Liver (tissue), 8 donors: ENCODE measurements at regions not wholly inside any gene's neighbourhood (a gene's known extent, or its start where the extent isn't known, plus 50 kb on each side); places are given as distances from the start of the nearest gene placed in this dataset.

Source experiments
- DNase-seq: peaks from one replicate; pipeline ENCODE4 v3.0.0-alpha.2; 2017; ENCODE audit warnings: low spot score
- H3K27ac ChIP-seq, 2 donors: one replicate each; pipeline ENCODE4 v1.7.0; 2013; ENCODE audit warnings: inconsistent platforms in 2 of 2, low read length in 2 of 2, control low read depth in 1 of 2, low read depth in 1 of 2, mild to moderate bottlenecking in 1 of 2
- H3K27me3 ChIP-seq, 4 donors: one replicate each; pipeline versions ENCODE4 v1.6.1 to v1.7.0; 2013; ENCODE audit warnings: low read length in 3 of 4, inconsistent platforms in 1 of 4, mild to moderate bottlenecking in 1 of 4, moderate library complexity in 1 of 4; ENCODE audit not compliant: control insufficient read depth in 4 of 4, insufficient read depth in 4 of 4
- H3K36me3 ChIP-seq, 4 donors: one replicate each; pipeline versions ENCODE4 v1.6.1 to v1.7.0; 2013; ENCODE audit warnings: low read length in 3 of 4, mild to moderate bottlenecking in 3 of 4, low read depth in 1 of 4, moderate library complexity in 1 of 4; ENCODE audit not compliant: control insufficient read depth in 4 of 4, insufficient read depth in 3 of 4
- H3K4me1 ChIP-seq, 4 donors: one replicate each; pipeline versions ENCODE4 v1.6.1 to v1.7.0; 2013; ENCODE audit warnings: low read length in 3 of 4, mild to moderate bottlenecking in 3 of 4, moderate library complexity in 1 of 4; ENCODE audit not compliant: control insufficient read depth in 4 of 4, insufficient read depth in 4 of 4
- H3K4me3 ChIP-seq, 3 donors: one replicate each; pipeline versions ENCODE4 v1.6.1 to v1.7.0; 2013; ENCODE audit warnings: low read length in 3 of 3, control low read depth in 1 of 3, low read depth in 1 of 3, mild to moderate bottlenecking in 1 of 3
- H3K9ac ChIP-seq, 2 donors: one replicate each; pipeline ENCODE4 v1.7.0; 2013; ENCODE audit warnings: low read length in 2 of 2, mild to moderate bottlenecking in 2 of 2, moderate library complexity in 2 of 2, control low read depth in 1 of 2, low read depth in 1 of 2
- H3K9me3 ChIP-seq, 4 donors: one replicate each; pipeline versions ENCODE4 v1.6.1 to v1.7.0; 2013; ENCODE audit warnings: low read length in 3 of 4; ENCODE audit not compliant: control insufficient read depth in 4 of 4
- ATF3 ChIP-seq: IDR thresholded peaks from 2 replicates; pipeline ENCODE4 v1.6.1; 2016; ENCODE audit warnings: antibody characterized with exemption
- EGR1 ChIP-seq, 2 donors: IDR thresholded peaks; 2 replicates each; pipeline ENCODE4 v1.6.1; 2016 to 2018; ENCODE audit warnings: antibody characterized with exemption in 2 of 2, low read depth in 2 of 2
- FOXA1 ChIP-seq: IDR thresholded peaks from 2 replicates; pipeline ENCODE4 v1.6.1; 2016; ENCODE audit warnings: antibody characterized with exemption
- FOXA2 ChIP-seq: IDR thresholded peaks from 2 replicates; pipeline ENCODE4 v1.6.1; 2016; ENCODE audit warnings: antibody characterized with exemption
- GABPA ChIP-seq, 2 donors: IDR thresholded peaks in 1 of 2; conservative IDR thresholded peaks in 1 of 2; 2 replicates each; pipeline ENCODE4 v1.6.1; 2016; ENCODE audit warnings: antibody characterized with exemption in 2 of 2, mild to moderate bottlenecking in 1 of 2, moderate library complexity in 1 of 2
- HNF4A ChIP-seq, 2 donors: conservative IDR thresholded peaks; 2 replicates each; pipeline ENCODE4 v1.6.1; 2016; ENCODE audit warnings: antibody characterized with exemption in 2 of 2, mild to moderate bottlenecking in 2 of 2
- HNF4G ChIP-seq: IDR thresholded peaks from 2 replicates; pipeline ENCODE4 v1.6.1; 2016; ENCODE audit warnings: antibody characterized with exemption
- JUND ChIP-seq, 2 donors: IDR thresholded peaks; 2 replicates each; pipeline ENCODE4 v1.6.1; 2016; ENCODE audit warnings: antibody characterized with exemption in 2 of 2
- NR2F2 ChIP-seq: IDR thresholded peaks from 2 replicates; pipeline ENCODE4 v1.6.1; 2016; ENCODE audit warnings: antibody characterized with exemption
- RAD21 ChIP-seq, 2 donors: IDR thresholded peaks; 2 replicates each; pipeline ENCODE4 v1.6.1; 2016; ENCODE audit warnings: antibody characterized with exemption in 2 of 2, mild to moderate bottlenecking in 2 of 2
- RXRA ChIP-seq, 2 donors: IDR thresholded peaks; 2 replicates each; pipeline ENCODE4 v1.6.1; 2017 to 2018; ENCODE audit warnings: antibody characterized with exemption in 2 of 2, mild to moderate bottlenecking in 1 of 2
- SP1 ChIP-seq: IDR thresholded peaks from 2 replicates; pipeline ENCODE4 v1.6.1; 2018; ENCODE audit warnings: antibody characterized with exemption, mild to moderate bottlenecking
- TAF1 ChIP-seq: conservative IDR thresholded peaks from 2 replicates; pipeline ENCODE4 v1.6.1; 2016; ENCODE audit warnings: antibody characterized with exemption, mild to moderate bottlenecking
- YY1 ChIP-seq: IDR thresholded peaks from 2 replicates; pipeline ENCODE4 v1.6.1; 2016; ENCODE audit warnings: antibody characterized with exemption, mild to moderate bottlenecking
- ZBTB33 ChIP-seq: IDR thresholded peaks from 2 replicates; pipeline ENCODE4 v1.6.1; 2016; ENCODE audit warnings: antibody characterized with exemption
- WGBS: extraction: QIAGEN DNeasy Blood & Tissue Kit; methylation state at CpG from one replicate; pipeline ENCODE4 v1.1.7; 2013; 5-methylcytosine and 5-hydroxymethylcytosine counted together
- TF ChIP-seq, protein P1 (sequence below): IDR thresholded peaks from 2 replicates; pipeline ENCODE4 v1.6.1; 2016; ENCODE audit warnings: antibody characterized with exemption, mild to moderate bottlenecking
- TF ChIP-seq, protein P2 (sequence below): IDR thresholded peaks from 2 replicates; pipeline ENCODE4 v1.6.1; 2016; ENCODE audit warnings: antibody characterized with exemption
- TF ChIP-seq, protein P3 (sequence below): fragments of 150-350 bp; IDR thresholded peaks from 2 replicates; pipeline ENCODE4 v1.5.1; 2017; ENCODE audit warnings: improper control_type of control experiment, low read depth, low read length; ENCODE audit not compliant: missing input control
- donor health status: healthy.
- donor health status: healthy.
- donor health status: healthy.
- donor health status: healthy.
- donor health status: healthy.

- Histone ChIP-seq H3K27ac (no peak overlapping the region), H3K9me3 (no peaks in the 10 kb centered on the region), H3K27me3 (peaks cover 0 to 3% (median 0%) of the 10 kb centered on the region in 4 donors), H3K9ac (no peak overlapping the region), H3K4me1 (peaks cover 0 to 6% (median 0%) of the 10 kb centered on the region in 4 donors), H3K4me3 (no peak overlapping the region), H3K36me3 (no peaks in the 10 kb centered on the region)
- DNase-seq = no peak
- WGBS = 85% methylated on average over 8 of the region's 8 CpGs
- TF ChIP-seq FOXA2 = no peak
- TF ChIP-seq, protein P1, sequence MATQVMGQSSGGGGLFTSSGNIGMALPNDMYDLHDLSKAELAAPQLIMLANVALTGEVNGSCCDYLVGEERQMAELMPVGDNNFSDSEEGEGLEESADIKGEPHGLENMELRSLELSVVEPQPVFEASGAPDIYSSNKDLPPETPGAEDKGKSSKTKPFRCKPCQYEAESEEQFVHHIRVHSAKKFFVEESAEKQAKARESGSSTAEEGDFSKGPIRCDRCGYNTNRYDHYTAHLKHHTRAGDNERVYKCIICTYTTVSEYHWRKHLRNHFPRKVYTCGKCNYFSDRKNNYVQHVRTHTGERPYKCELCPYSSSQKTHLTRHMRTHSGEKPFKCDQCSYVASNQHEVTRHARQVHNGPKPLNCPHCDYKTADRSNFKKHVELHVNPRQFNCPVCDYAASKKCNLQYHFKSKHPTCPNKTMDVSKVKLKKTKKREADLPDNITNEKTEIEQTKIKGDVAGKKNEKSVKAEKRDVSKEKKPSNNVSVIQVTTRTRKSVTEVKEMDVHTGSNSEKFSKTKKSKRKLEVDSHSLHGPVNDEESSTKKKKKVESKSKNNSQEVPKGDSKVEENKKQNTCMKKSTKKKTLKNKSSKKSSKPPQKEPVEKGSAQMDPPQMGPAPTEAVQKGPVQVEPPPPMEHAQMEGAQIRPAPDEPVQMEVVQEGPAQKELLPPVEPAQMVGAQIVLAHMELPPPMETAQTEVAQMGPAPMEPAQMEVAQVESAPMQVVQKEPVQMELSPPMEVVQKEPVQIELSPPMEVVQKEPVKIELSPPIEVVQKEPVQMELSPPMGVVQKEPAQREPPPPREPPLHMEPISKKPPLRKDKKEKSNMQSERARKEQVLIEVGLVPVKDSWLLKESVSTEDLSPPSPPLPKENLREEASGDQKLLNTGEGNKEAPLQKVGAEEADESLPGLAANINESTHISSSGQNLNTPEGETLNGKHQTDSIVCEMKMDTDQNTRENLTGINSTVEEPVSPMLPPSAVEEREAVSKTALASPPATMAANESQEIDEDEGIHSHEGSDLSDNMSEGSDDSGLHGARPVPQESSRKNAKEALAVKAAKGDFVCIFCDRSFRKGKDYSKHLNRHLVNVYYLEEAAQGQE = no peak
- TF ChIP-seq FOXA1 = no peak
- TF ChIP-seq YY1 = no peak
- TF ChIP-seq NR2F2 = no peak
- TF ChIP-seq HNF4G = no peak
- TF ChIP-seq, protein P2, sequence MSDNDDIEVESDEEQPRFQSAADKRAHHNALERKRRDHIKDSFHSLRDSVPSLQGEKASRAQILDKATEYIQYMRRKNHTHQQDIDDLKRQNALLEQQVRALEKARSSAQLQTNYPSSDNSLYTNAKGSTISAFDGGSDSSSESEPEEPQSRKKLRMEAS = no peak
- no peak for TF ChIP-seq HNF4A (conservative IDR thresholded peaks at IDR 0.05)
- TF ChIP-seq GABPA (IDR thresholded peaks at IDR 0.05 in 1 of 2, conservative IDR thresholded peaks at IDR 0.05 in 1 of 2) = no peak
- TF ChIP-seq JUND (IDR thresholded peaks at IDR 0.05) = no peak
- TF ChIP-seq ATF3 = no peak
Observed at GRCh38 chr15:59948924-59949613, 55.0 kb upstream of the FOXB1 start.

GRCh38 chr15:59946084-59946483 lies 58.0 kb upstream of the FOXB1 start:
- DNase-seq = no peak
- H3K9ac ChIP-seq = no peak overlapping the region
- H3K4me3 ChIP-seq = no peak overlapping the region
- WGBS = 56% methylated on average over 3 of the region's 3 CpGs
- no peaks in the 10 kb centered on the region for H3K36me3 ChIP-seq
- TF ChIP-seq ATF3 = no peak
- TF ChIP-seq JUND (IDR thresholded peaks at IDR 0.05) = no peak
- TF ChIP-seq RAD21 (IDR thresholded peaks at IDR 0.05) = no peak
- TF ChIP-seq SP1 = no peak
- TF ChIP-seq RXRA (IDR thresholded peaks at IDR 0.05) = no peak
- TF ChIP-seq, protein P3, sequence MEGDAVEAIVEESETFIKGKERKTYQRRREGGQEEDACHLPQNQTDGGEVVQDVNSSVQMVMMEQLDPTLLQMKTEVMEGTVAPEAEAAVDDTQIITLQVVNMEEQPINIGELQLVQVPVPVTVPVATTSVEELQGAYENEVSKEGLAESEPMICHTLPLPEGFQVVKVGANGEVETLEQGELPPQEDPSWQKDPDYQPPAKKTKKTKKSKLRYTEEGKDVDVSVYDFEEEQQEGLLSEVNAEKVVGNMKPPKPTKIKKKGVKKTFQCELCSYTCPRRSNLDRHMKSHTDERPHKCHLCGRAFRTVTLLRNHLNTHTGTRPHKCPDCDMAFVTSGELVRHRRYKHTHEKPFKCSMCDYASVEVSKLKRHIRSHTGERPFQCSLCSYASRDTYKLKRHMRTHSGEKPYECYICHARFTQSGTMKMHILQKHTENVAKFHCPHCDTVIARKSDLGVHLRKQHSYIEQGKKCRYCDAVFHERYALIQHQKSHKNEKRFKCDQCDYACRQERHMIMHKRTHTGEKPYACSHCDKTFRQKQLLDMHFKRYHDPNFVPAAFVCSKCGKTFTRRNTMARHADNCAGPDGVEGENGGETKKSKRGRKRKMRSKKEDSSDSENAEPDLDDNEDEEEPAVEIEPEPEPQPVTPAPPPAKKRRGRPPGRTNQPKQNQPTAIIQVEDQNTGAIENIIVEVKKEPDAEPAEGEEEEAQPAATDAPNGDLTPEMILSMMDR = no peak
- TF ChIP-seq FOXA2 = no peak
- no peak for TF ChIP-seq YY1
- no peak for TF ChIP-seq ZBTB33
- no peak for TF ChIP-seq FOXA1
- TF ChIP-seq GABPA (IDR thresholded peaks at IDR 0.05 in 1 of 2, conservative IDR thresholded peaks at IDR 0.05 in 1 of 2) = no peak
- no peak for TF ChIP-seq TAF1
- TF ChIP-seq HNF4G = no peak
- TF ChIP-seq, protein P1 = no peak
- no peak for TF ChIP-seq HNF4A (conservative IDR thresholded peaks at IDR 0.05)
- TF ChIP-seq, protein P2 = no peak
- TF ChIP-seq EGR1 (IDR thresholded peaks at IDR 0.05; ENCODE audit: low read depth in 2 of 2) = no peak
- H3K27me3 ChIP-seq = peaks cover 0 to 9% (median 0%) of the 10 kb centered on the region in 4 donors
- H3K4me1 ChIP-seq = no peaks in the 10 kb centered on the region
- no peaks in the 10 kb centered on the region for H3K9me3 ChIP-seq
- H3K27ac ChIP-seq = no peak overlapping the region
